ENCODE measurements at regions not wholly inside any gene's neighbourhood (a gene's known extent, or its start where the extent isn't known, plus 50 kb on each side); places are given as distances from the start of the nearest gene placed in this dataset.

DNA sequence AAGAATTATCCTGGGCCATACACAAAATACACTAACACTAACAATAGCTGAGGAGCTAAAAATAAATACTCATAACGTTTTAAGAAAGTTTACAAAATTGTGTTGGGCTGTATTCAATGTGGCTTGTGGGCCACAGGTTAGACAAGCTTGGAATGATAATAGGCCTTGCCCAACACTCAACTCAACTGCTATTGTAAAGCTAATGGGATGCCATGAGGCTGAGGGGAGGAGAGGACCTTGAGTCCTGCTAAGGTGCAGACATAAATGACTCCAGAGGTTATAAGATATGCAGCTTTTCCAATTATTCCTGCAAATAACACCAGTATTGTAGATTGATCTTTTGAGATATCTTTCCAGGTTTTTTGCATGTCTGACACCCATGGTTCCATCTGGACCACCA, 97.0 kb downstream of the FCRL5 start:
- no peak for TF ChIP-seq CTCF (conservative IDR thresholded peaks at IDR 0.05; ENCODE audit: low read depth, low read length)
- TF ChIP-seq EZH2 (IDR thresholded peaks at IDR 0.05; ENCODE audit: borderline replicate concordance, low read depth, low read length, poor library complexity, severe bottlenecking) = no peak
